Esophagus muscularis mucosa (tissue), 4 donors: ENCODE measurements at regions not wholly inside any gene's neighbourhood (a gene's known extent, or its start where the extent isn't known, plus 50 kb on each side); places are given as distances from the start of the nearest gene placed in this dataset.

Source experiments
- CTCF ChIP-seq, 3 experiments: fragments of 200-600 bp in 2 of 3; fragments of 450-650 bp in 1 of 3; sonication (generic) in 2 of 3; IDR thresholded peaks; one replicate each; pipeline ENCODE4 v1.5.1; 2017 to 2019; ENCODE audit warnings: antibody characterized with exemption in 3 of 3, mild to moderate bottlenecking in 2 of 3, moderate library complexity in 1 of 3
- EP300 ChIP-seq: sonication (generic); formaldehyde crosslinking; IDR thresholded peaks from one replicate; pipeline ENCODE4 v1.6.1; 2017; ENCODE audit warnings: antibody characterized with exemption
- POLR2A ChIP-seq: fragments of 450-650 bp; IDR thresholded peaks from one replicate; pipeline ENCODE4 v1.6.1; 2017; ENCODE audit warnings: antibody characterized with exemption, moderate library complexity, mild to moderate bottlenecking, low read depth
- POLR2AphosphoS5 ChIP-seq, 2 donors: sonication (generic); formaldehyde crosslinking; IDR thresholded peaks; one replicate each; pipeline ENCODE4 v1.6.1; 2017; ENCODE audit warnings: antibody characterized with exemption in 2 of 2

GRCh38 chr2:100699131-100699530 lies 120.8 kb upstream of the NPAS2 start:
- TF ChIP-seq CTCF (IDR thresholded peaks at IDR 0.05) (no peak), POLR2AphosphoS5 (IDR thresholded peaks at IDR 0.05) (no peak), POLR2A (no peak), EP300 (no peak)
